K562 (cell line): ENCODE measurements at regions not wholly inside any gene's neighbourhood (a gene's known extent, or its start where the extent isn't known, plus 50 kb on each side); places are given as distances from the start of the nearest gene placed in this dataset.

ENCODE experiments used
- BCOR ChIP-seq: fragments of 450-650 bp; IDR thresholded peaks from 2 replicates; pipeline ENCODE4 v1.6.1; 2016
- CTCF ChIP-seq, 3 experiments: IDR thresholded peaks in 2 of 3; conservative IDR thresholded peaks in 1 of 3; 2 replicates each; pipeline ENCODE4 v1.5.1; 2011 to 2012; ENCODE audit warnings: low read length in 3 of 3, mild to moderate bottlenecking in 3 of 3, control low read depth in 2 of 3, improper control_type of control experiment in 1 of 3, inconsistent platforms in 1 of 3, low read depth in 1 of 3, mixed read lengths in 1 of 3, moderate library complexity in 1 of 3; ENCODE audit not compliant: insufficient read depth in 2 of 3
- E2F1 ChIP-seq: sonication (generic); formaldehyde crosslinking; IDR thresholded peaks from 2 replicates; pipeline ENCODE4 v1.8.1; 2023; ENCODE audit warnings: mild to moderate bottlenecking, missing genetic modification reagents, moderate library complexity
- ERF ChIP-seq: fragments of 450-650 bp; formaldehyde crosslinking; IDR thresholded peaks from 2 replicates; pipeline ENCODE4 v1.4.0; 2020; ENCODE audit warnings: mild to moderate bottlenecking, mixed read lengths
- ESRRB ChIP-seq: fragments of 250-450 bp; sonication (Bioruptor Pico); IDR thresholded peaks from 2 replicates; pipeline ENCODE4 v1.5.0; 2020; ENCODE audit warnings: mild to moderate bottlenecking, moderate library complexity, borderline replicate concordance
- EZH2 ChIP-seq: IDR thresholded peaks from 2 replicates; pipeline ENCODE4 v1.6.1; 2012; ENCODE audit warnings: low read depth, mild to moderate bottlenecking, inconsistent platforms, low read length, borderline replicate concordance
- GATA2 ChIP-seq: sonication (generic); formaldehyde crosslinking; IDR thresholded peaks from 2 replicates; pipeline ENCODE4 v1.4.0; 2020; ENCODE audit warnings: mild to moderate bottlenecking, missing genetic modification reagents
- GATAD2B ChIP-seq: fragments of 450-650 bp; IDR thresholded peaks from 2 replicates; pipeline ENCODE4 v1.6.1; 2017; ENCODE audit warnings: mild to moderate bottlenecking, borderline replicate concordance
- IRF1 ChIP-seq: sonication (generic); formaldehyde crosslinking; IDR thresholded peaks from 2 replicates; pipeline ENCODE4 v1.8.0; 2022; ENCODE audit warnings: missing genetic modification reagents, mild to moderate bottlenecking, borderline replicate concordance
- NBN ChIP-seq: fragments of 450-650 bp; IDR thresholded peaks from 2 replicates; pipeline ENCODE4 v1.6.1; 2016; ENCODE audit warnings: low read depth, mild to moderate bottlenecking
- POLR2AphosphoS5 ChIP-seq: IDR thresholded peaks from 2 replicates; pipeline ENCODE4 v1.6.1; 2011; ENCODE audit warnings: mild to moderate bottlenecking, low read depth, low read length, moderate library complexity; ENCODE audit not compliant: control insufficient read depth, insufficient read depth
- SFPQ ChIP-seq: fragments of 200-400 bp; formaldehyde crosslinking; IDR thresholded peaks from 2 replicates; pipeline ENCODE4 v1.6.1; 2017; ENCODE audit warnings: mild to moderate bottlenecking, low read depth, low read length, moderate library complexity
- ZNF274 ChIP-seq: IDR thresholded peaks from 2 replicates; pipeline ENCODE4 v1.6.1; 2011; ENCODE audit warnings: low read depth, mild to moderate bottlenecking, low read length, moderate library complexity, borderline replicate concordance

- TF ChIP-seq SFPQ (no peak), ERF (CRISPR knock-in tag) (no peak), GATAD2B (no peak), ESRRB (CRISPR knock-in tag) (no peak), CTCF (IDR thresholded peaks at IDR 0.05 in 2 of 3, conservative IDR thresholded peaks at IDR 0.05 in 1 of 3; ENCODE audit: insufficient read depth in 2 of 3, low read depth in 1 of 3, low read length in 3 of 3) (no peak), ZNF274 (no peak), NBN (no peak), E2F1 (CRISPR knock-in tag) (no peak), POLR2AphosphoS5 (no peak), EZH2 (no peak), BCOR (no peak), GATA2 (no peak), IRF1 (CRISPR knock-in tag) (no peak)
Measured at GRCh38 chr5:26415987-26416779, 622.2 kb downstream of the CDH9 start.
